SK-N-SH treated with all-trans-retinoic acid at 6 μM for 48 hours (cell line): ENCODE measurements at regions not wholly inside any gene's neighbourhood (a gene's known extent, or its start where the extent isn't known, plus 50 kb on each side); places are given as distances from the start of the nearest gene placed in this dataset.

Source experiments
- ATAC-seq: fragments of 200-7000 bp; cut with Tn5 transposase; 3 replicates; pipeline ENCODE4 v1.9.1; 2020; ENCODE audit warnings: mild to moderate bottlenecking, moderate library complexity
- ARNTL ChIP-seq: fragments of 450-650 bp; formaldehyde crosslinking; IDR thresholded peaks from 2 replicates; pipeline ENCODE4 v1.5.0; 2020; ENCODE audit warnings: low read depth, mild to moderate bottlenecking, moderate library complexity, borderline replicate concordance
- CSDC2 ChIP-seq: fragments of 250-450 bp; sonication (Bioruptor Pico); IDR thresholded peaks from 2 replicates; pipeline ENCODE4 v1.5.0; 2020; ENCODE audit warnings: mild to moderate bottlenecking, moderate library complexity
- GLIS3 ChIP-seq: fragments of 250-450 bp; sonication (Bioruptor Pico); IDR thresholded peaks from 2 replicates; pipeline ENCODE4 v1.5.0; 2020; ENCODE audit warnings: mild to moderate bottlenecking, moderate library complexity
- ISL1 ChIP-seq: fragments of 250-450 bp; sonication (Bioruptor Pico); IDR thresholded peaks from 2 replicates; pipeline ENCODE4 v2.1.2; 2022; ENCODE audit warnings: mild to moderate bottlenecking, moderate library complexity
- OSR1 ChIP-seq: fragments of 250-450 bp; sonication (Bioruptor Pico); IDR thresholded peaks from 2 replicates; pipeline ENCODE4 v1.8.0; 2022; ENCODE audit warnings: moderate library complexity, mild to moderate bottlenecking, inconsistent platforms
- RARB ChIP-seq: fragments of 250-450 bp; sonication (Bioruptor Pico); IDR thresholded peaks from 2 replicates; pipeline ENCODE4 v1.8.0; 2021; ENCODE audit warnings: mild to moderate bottlenecking, moderate library complexity
- SNAI2 ChIP-seq: fragments of 250-450 bp; sonication (Bioruptor Pico); IDR thresholded peaks from 2 replicates; pipeline ENCODE4 v1.5.0; 2020; ENCODE audit warnings: mild to moderate bottlenecking, moderate library complexity
- TCF4 ChIP-seq: fragments of 250-450 bp; sonication (Bioruptor Pico); IDR thresholded peaks from 2 replicates; pipeline ENCODE4 v1.8.0; 2021; ENCODE audit warnings: mild to moderate bottlenecking, moderate library complexity, borderline replicate concordance
- TOX ChIP-seq: fragments of 250-450 bp; sonication (Bioruptor Pico); IDR thresholded peaks from 2 replicates; pipeline ENCODE4 v1.8.0; 2021; ENCODE audit warnings: mild to moderate bottlenecking, moderate library complexity, borderline replicate concordance
- ZC3H10 ChIP-seq: fragments of 250-450 bp; sonication (Bioruptor Pico); IDR thresholded peaks from 2 replicates; pipeline ENCODE4 v1.5.1; 2021; ENCODE audit warnings: mild to moderate bottlenecking, moderate library complexity
- ZFP3 ChIP-seq: fragments of 250-450 bp; sonication (Bioruptor Pico); IDR thresholded peaks from 2 replicates; pipeline ENCODE4 v1.5.0; 2020; ENCODE audit warnings: mild to moderate bottlenecking, moderate library complexity
- ZFP30 ChIP-seq: fragments of 450-650 bp; formaldehyde crosslinking; IDR thresholded peaks from 2 replicates; pipeline ENCODE4 v1.5.0; 2022; ENCODE audit warnings: mild to moderate bottlenecking, moderate library complexity
- ZNF565 ChIP-seq: fragments of 450-650 bp; formaldehyde crosslinking; conservative IDR thresholded peaks from 2 replicates; pipeline ENCODE4 v1.5.0; 2020; ENCODE audit warnings: low read depth, mild to moderate bottlenecking, moderate library complexity
- ZNF70 ChIP-seq: fragments of 450-650 bp; formaldehyde crosslinking; IDR thresholded peaks from 2 replicates; pipeline ENCODE4 v1.5.0; 2020; ENCODE audit warnings: mild to moderate bottlenecking, moderate library complexity
- ZNF8 ChIP-seq: fragments of 450-650 bp; formaldehyde crosslinking; IDR thresholded peaks from 2 replicates; pipeline ENCODE4 v1.5.0; 2020; ENCODE audit warnings: mild to moderate bottlenecking, moderate library complexity
- TF ChIP-seq, protein P1 (sequence below): fragments of 250-450 bp; sonication (Bioruptor Pico); IDR thresholded peaks from 2 replicates; pipeline ENCODE4 v1.8.0; 2020; ENCODE audit warnings: mild to moderate bottlenecking, moderate library complexity, borderline replicate concordance
- TF ChIP-seq, protein P2 (sequence below): fragments of 250-450 bp; sonication (Bioruptor Pico); IDR thresholded peaks from 2 replicates; pipeline ENCODE4 v1.5.1; 2021; ENCODE audit warnings: mild to moderate bottlenecking, moderate library complexity
- TF ChIP-seq, protein P3 (sequence below): fragments of 250-450 bp; sonication (Bioruptor Pico); IDR thresholded peaks from 2 replicates; pipeline ENCODE4 v1.5.1; 2020; ENCODE audit warnings: low read depth, mild to moderate bottlenecking, moderate library complexity
- TF ChIP-seq, protein P4 (sequence below): fragments of 250-450 bp; sonication (Bioruptor Pico); IDR thresholded peaks from 2 replicates; pipeline ENCODE4 v1.5.0; 2020; ENCODE audit warnings: mild to moderate bottlenecking, moderate library complexity
- TF ChIP-seq, protein P5 (sequence below): fragments of 250-450 bp; sonication (Bioruptor Pico); IDR thresholded peaks from 2 replicates; pipeline ENCODE4 v1.8.0; 2021; ENCODE audit warnings: low read depth, mild to moderate bottlenecking, moderate library complexity, borderline replicate concordance

DNA sequence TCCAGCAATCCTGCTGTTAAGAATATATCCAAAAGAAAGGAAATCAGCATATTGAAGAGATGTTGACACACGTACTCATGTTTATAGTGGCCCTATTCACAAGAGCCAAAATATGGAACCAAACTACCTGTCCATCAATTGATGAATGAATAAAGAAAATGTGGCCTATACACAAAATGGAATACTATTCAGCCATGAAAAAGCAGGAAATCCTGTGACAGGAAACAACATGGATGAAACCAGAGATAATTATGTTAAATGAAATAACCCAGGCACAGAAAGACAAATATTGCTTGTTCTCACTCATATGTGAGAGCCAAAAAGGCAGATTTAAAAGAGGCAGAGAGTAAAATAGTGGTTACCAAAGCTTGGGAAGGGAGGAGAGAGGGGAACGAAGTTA is 127.1 kb downstream of the KCNJ2 start:
- TF ChIP-seq TOX (no peak), ISL1 (no peak), OSR1 (no peak), TCF4 (no peak), RARB (no peak), ZNF8 (no peak), ZNF565 (CRISPR knock-in tag) (no peak), ZC3H10 (no peak), ARNTL (no peak), ZNF70 (CRISPR knock-in tag) (no peak)
- TF ChIP-seq, protein P1, sequence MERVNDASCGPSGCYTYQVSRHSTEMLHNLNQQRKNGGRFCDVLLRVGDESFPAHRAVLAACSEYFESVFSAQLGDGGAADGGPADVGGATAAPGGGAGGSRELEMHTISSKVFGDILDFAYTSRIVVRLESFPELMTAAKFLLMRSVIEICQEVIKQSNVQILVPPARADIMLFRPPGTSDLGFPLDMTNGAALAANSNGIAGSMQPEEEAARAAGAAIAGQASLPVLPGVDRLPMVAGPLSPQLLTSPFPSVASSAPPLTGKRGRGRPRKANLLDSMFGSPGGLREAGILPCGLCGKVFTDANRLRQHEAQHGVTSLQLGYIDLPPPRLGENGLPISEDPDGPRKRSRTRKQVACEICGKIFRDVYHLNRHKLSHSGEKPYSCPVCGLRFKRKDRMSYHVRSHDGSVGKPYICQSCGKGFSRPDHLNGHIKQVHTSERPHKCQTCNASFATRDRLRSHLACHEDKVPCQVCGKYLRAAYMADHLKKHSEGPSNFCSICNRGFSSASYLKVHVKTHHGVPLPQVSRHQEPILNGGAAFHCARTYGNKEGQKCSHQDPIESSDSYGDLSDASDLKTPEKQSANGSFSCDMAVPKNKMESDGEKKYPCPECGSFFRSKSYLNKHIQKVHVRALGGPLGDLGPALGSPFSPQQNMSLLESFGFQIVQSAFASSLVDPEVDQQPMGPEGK: no peak
- TF ChIP-seq, protein P2, sequence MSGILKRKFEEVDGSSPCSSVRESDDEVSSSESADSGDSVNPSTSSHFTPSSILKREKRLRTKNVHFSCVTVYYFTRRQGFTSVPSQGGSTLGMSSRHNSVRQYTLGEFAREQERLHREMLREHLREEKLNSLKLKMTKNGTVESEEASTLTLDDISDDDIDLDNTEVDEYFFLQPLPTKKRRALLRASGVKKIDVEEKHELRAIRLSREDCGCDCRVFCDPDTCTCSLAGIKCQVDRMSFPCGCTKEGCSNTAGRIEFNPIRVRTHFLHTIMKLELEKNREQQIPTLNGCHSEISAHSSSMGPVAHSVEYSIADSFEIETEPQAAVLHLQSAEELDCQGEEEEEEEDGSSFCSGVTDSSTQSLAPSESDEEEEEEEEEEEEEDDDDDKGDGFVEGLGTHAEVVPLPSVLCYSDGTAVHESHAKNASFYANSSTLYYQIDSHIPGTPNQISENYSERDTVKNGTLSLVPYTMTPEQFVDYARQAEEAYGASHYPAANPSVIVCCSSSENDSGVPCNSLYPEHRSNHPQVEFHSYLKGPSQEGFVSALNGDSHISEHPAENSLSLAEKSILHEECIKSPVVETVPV (CRISPR knock-in tag): no peak
- TF ChIP-seq, protein P3, sequence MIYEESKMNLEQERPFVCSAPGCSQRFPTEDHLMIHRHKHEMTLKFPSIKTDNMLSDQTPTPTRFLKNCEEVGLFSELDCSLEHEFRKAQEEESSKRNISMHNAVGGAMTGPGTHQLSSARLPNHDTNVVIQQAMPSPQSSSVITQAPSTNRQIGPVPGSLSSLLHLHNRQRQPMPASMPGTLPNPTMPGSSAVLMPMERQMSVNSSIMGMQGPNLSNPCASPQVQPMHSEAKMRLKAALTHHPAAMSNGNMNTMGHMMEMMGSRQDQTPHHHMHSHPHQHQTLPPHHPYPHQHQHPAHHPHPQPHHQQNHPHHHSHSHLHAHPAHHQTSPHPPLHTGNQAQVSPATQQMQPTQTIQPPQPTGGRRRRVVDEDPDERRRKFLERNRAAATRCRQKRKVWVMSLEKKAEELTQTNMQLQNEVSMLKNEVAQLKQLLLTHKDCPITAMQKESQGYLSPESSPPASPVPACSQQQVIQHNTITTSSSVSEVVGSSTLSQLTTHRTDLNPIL (CRISPR knock-in tag): no peak
- TF ChIP-seq, protein P4, sequence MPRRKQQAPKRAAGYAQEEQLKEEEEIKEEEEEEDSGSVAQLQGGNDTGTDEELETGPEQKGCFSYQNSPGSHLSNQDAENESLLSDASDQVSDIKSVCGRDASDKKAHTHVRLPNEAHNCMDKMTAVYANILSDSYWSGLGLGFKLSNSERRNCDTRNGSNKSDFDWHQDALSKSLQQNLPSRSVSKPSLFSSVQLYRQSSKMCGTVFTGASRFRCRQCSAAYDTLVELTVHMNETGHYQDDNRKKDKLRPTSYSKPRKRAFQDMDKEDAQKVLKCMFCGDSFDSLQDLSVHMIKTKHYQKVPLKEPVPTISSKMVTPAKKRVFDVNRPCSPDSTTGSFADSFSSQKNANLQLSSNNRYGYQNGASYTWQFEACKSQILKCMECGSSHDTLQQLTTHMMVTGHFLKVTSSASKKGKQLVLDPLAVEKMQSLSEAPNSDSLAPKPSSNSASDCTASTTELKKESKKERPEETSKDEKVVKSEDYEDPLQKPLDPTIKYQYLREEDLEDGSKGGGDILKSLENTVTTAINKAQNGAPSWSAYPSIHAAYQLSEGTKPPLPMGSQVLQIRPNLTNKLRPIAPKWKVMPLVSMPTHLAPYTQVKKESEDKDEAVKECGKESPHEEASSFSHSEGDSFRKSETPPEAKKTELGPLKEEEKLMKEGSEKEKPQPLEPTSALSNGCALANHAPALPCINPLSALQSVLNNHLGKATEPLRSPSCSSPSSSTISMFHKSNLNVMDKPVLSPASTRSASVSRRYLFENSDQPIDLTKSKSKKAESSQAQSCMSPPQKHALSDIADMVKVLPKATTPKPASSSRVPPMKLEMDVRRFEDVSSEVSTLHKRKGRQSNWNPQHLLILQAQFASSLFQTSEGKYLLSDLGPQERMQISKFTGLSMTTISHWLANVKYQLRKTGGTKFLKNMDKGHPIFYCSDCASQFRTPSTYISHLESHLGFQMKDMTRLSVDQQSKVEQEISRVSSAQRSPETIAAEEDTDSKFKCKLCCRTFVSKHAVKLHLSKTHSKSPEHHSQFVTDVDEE (CRISPR knock-in tag): no peak
- ATAC-seq: no peak

DNA sequence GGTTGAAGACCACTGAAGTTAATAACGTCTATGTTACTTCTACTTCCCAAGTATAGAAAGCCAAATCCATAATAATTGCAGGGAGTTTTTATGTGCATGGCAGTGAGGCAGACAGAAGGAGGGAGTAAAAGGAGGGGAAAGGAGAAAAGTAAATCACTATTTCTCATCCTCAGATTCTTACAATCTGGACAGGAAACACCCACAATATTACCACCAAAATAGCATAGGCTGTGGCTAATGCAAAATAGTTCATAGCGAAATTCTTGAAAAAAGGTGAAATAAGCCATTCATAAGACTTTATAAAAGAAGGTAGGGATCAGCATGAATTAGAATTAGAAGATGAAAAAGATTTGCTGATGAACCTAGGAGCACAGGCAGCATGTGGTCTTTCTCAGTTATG is 128.1 kb downstream of the KCNJ2 start:
- TF ChIP-seq SNAI2 (no peak), TOX (no peak), ZFP3 (CRISPR knock-in tag) (no peak), CSDC2 (no peak), ZFP30 (CRISPR knock-in tag) (no peak), GLIS3 (no peak), ZNF8 (no peak), ZC3H10 (no peak), ARNTL (no peak), ZNF565 (CRISPR knock-in tag) (no peak), ZNF70 (CRISPR knock-in tag) (no peak)
- TF ChIP-seq, protein P3 (CRISPR knock-in tag): no peak
- TF ChIP-seq, protein P4 (CRISPR knock-in tag): no peak
- TF ChIP-seq, protein P1: no peak
- TF ChIP-seq, protein P5, sequence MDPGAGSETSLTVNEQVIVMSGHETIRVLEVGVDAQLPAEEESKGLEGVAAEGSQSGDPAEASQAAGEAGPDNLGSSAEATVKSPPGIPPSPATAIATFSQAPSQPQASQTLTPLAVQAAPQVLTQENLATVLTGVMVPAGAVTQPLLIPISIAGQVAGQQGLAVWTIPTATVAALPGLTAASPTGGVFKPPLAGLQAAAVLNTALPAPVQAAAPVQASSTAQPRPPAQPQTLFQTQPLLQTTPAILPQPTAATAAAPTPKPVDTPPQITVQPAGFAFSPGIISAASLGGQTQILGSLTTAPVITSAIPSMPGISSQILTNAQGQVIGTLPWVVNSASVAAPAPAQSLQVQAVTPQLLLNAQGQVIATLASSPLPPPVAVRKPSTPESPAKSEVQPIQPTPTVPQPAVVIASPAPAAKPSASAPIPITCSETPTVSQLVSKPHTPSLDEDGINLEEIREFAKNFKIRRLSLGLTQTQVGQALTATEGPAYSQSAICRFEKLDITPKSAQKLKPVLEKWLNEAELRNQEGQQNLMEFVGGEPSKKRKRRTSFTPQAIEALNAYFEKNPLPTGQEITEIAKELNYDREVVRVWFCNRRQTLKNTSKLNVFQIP (CRISPR knock-in tag): no peak
- ATAC-seq: no peak
